NT2/D1 (cell line): ENCODE measurements at regions not wholly inside any gene's neighbourhood (a gene's known extent, or its start where the extent isn't known, plus 50 kb on each side); places are given as distances from the start of the nearest gene placed in this dataset.

Experiments
- SUZ12 ChIP-seq: IDR thresholded peaks from 2 replicates; pipeline ENCODE4 v1.6.1; 2011; ENCODE audit not compliant: insufficient read length, insufficient read depth; ENCODE audit errors: extremely low read depth
- YY1 ChIP-seq: IDR thresholded peaks from 2 replicates; pipeline ENCODE4 v1.6.1; 2011; ENCODE audit not compliant: insufficient read length, insufficient read depth
- ZNF274 ChIP-seq: IDR thresholded peaks from 2 replicates; pipeline ENCODE4 v1.6.1; 2011; ENCODE audit warnings: mild to moderate bottlenecking, low read depth, low read length

DNA sequence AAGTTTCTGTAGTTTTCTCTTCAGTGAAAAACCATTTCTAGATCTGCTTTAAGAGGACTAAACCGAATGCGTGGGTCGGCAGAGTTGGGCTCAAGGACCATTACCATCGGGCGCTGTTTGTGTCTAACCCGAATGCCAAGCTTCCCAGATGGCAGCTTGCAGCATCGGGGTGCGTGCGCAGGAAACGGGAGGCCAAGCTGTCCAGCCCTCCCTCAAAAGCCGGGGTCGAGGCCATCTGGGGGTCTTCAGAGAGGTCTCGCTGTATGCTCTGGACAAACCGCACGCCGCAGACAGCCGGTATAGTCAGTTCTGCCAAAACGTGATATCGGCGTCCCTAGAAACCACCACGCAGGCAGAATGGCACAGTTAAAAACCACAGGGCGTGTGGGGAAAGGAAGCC, 178.8 kb downstream of the BANP start:
- TF ChIP-seq SUZ12: no peak
- TF ChIP-seq ZNF274: no peak
- TF ChIP-seq YY1: no peak
